ENCODE measurements at regions not wholly inside any gene's neighbourhood (a gene's known extent, or its start where the extent isn't known, plus 50 kb on each side); places are given as distances from the start of the nearest gene placed in this dataset.

GRCh38 chr5:74946471-74946870 lies 80.3 kb upstream of the FAM169A start:
- Mint-ChIP-seq H3K27me3 (ENCODE audit: low read depth) (no peaks in the 10 kb centered on the region), H3K4me3 (ENCODE audit: unreplicated experiment) (no peak overlapping the region), H3K4me1 (ENCODE audit: low read depth) (peaks cover 35% of the 10 kb centered on the region), H3K36me3 (ENCODE audit: low read depth) (no peaks in the 10 kb centered on the region), H3K27ac (ENCODE audit: unreplicated experiment) (no peak overlapping the region), H3K9me3 (ENCODE audit: low read depth) (no peaks in the 10 kb centered on the region)
- no peak for DNase-seq (ENCODE audit: low spot score)
- TF ChIP-seq, protein P1, sequence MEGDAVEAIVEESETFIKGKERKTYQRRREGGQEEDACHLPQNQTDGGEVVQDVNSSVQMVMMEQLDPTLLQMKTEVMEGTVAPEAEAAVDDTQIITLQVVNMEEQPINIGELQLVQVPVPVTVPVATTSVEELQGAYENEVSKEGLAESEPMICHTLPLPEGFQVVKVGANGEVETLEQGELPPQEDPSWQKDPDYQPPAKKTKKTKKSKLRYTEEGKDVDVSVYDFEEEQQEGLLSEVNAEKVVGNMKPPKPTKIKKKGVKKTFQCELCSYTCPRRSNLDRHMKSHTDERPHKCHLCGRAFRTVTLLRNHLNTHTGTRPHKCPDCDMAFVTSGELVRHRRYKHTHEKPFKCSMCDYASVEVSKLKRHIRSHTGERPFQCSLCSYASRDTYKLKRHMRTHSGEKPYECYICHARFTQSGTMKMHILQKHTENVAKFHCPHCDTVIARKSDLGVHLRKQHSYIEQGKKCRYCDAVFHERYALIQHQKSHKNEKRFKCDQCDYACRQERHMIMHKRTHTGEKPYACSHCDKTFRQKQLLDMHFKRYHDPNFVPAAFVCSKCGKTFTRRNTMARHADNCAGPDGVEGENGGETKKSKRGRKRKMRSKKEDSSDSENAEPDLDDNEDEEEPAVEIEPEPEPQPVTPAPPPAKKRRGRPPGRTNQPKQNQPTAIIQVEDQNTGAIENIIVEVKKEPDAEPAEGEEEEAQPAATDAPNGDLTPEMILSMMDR (IDR thresholded peaks at IDR 0.05) = no peak

DNA sequence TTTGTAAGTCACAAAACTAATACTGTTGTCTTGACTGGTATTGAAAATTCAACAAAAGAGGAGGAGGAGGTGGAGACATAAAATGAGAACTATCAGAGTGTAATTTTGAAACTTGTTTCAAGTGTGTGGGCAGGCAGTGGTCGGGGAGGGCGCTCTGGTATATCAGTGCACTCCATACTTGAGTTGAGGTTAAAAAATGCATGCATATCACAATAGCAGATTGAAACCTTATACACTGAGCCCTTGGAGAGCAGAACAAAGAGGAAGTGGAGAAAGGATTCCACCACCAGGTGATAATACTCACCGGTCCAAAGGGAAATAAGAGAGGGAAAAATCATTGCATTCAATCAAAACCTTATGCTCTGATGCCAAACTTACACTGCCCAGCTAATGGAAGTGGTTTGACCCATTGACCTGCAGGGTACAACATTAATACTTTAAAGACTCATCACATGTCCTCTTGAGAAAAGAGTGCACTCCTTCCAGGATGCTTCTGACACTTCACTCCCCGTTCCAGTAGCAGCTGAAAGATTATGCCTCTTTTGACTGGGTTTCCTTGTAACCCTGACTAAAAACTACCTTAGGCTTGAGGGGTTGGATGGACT lies 79.5 kb upstream of the FAM169A start:
- Mint-ChIP-seq H3K4me1 (ENCODE audit: low read depth) (peaks cover 31% of the 10 kb centered on the region), H3K9me3 (ENCODE audit: low read depth) (no peaks in the 10 kb centered on the region), H3K27me3 (ENCODE audit: low read depth) (no peaks in the 10 kb centered on the region), H3K4me3 (ENCODE audit: unreplicated experiment) (no peak overlapping the region), H3K36me3 (ENCODE audit: low read depth) (no peaks in the 10 kb centered on the region), H3K27ac (ENCODE audit: unreplicated experiment) (no peak overlapping the region)
- DNase-seq (ENCODE audit: low spot score) = no peak
- TF ChIP-seq, protein P1 (IDR thresholded peaks at IDR 0.05) = no peak

DNA sequence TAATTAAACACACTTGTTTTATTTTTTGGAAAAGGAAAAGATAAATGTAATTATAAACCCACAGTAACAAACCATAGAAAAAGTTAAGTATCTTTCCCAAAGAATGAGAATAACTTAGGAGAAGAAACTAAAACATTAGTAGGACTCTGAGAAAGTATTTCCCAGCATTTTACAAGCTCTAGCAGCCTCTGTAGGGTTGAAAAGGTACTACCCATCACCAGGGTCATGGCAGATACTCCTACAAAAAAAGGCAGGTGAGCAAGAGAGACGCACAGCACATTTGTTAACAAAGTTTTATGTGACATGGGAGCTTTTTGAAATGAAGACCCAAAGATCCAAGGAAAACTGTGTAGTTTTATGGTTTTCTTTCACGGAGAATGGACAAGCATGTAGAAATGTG lies 77.7 kb upstream of the FAM169A start:
- H3K4me1 Mint-ChIP-seq (ENCODE audit: low read depth) = peaks cover 13% of the 10 kb centered on the region
- no peak for DNase-seq (ENCODE audit: low spot score)
- no peaks in the 10 kb centered on the region for H3K36me3 Mint-ChIP-seq (ENCODE audit: low read depth)
- H3K4me3 Mint-ChIP-seq (ENCODE audit: unreplicated experiment) = no peak overlapping the region
- TF ChIP-seq, protein P1 (IDR thresholded peaks at IDR 0.05) = peak; percentile 43
- no peak overlapping the region for H3K27ac Mint-ChIP-seq (ENCODE audit: unreplicated experiment)
- H3K9me3 Mint-ChIP-seq (ENCODE audit: low read depth) = peaks cover 3% of the 10 kb centered on the region
- no peaks in the 10 kb centered on the region for H3K27me3 Mint-ChIP-seq (ENCODE audit: low read depth)

DNA sequence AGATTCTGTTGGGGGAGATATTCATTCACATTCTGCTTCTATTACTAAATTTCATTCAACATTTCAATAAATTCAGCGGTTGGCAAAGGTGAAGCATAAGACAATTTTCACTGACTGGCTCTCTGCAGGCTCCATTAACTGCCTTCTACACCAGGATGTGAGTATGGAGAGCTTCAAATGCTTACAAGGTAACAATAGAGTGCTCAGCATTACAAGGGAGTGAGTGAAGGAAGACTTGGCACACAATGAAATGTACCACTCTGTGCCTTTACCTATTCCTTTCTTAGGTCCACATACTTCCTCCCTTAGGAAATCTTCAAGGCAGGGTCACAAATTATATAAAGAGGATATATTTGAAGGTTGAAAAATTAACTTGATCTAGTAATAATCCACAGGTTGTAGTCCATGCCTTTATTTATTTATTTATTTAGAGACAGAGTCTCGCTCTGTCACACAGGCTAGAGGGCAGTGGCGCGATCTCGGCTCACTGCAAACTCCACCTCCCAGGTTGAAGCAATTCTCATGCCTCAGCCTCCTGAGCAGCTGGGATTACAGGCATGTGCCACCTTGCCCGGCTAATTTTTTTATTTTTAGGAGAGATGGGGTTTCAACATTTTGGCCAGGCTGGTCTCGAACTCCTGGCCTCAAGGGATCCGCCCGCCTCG lies 76.6 kb upstream of the FAM169A start:
- Mint-ChIP-seq H3K27me3 (ENCODE audit: low read depth) (no peaks in the 10 kb centered on the region), H3K9me3 (ENCODE audit: low read depth) (peaks cover 3% of the 10 kb centered on the region), H3K4me3 (ENCODE audit: unreplicated experiment) (no peak overlapping the region), H3K36me3 (ENCODE audit: low read depth) (no peaks in the 10 kb centered on the region), H3K4me1 (ENCODE audit: low read depth) (peaks cover 2% of the 10 kb centered on the region), H3K27ac (ENCODE audit: unreplicated experiment) (no peak overlapping the region)
- TF ChIP-seq, protein P1 (IDR thresholded peaks at IDR 0.05) = no peak
- DNase-seq (ENCODE audit: low spot score) = no peak

- Mint-ChIP-seq H3K9me3 (ENCODE audit: low read depth) (peaks cover 3% of the 10 kb centered on the region), H3K27me3 (ENCODE audit: low read depth) (no peaks in the 10 kb centered on the region), H3K4me3 (ENCODE audit: unreplicated experiment) (no peak overlapping the region), H3K36me3 (ENCODE audit: low read depth) (no peaks in the 10 kb centered on the region), H3K4me1 (ENCODE audit: low read depth) (no peaks in the 10 kb centered on the region), H3K27ac (ENCODE audit: unreplicated experiment) (no peak overlapping the region)
- no peak for DNase-seq (ENCODE audit: low spot score)
- TF ChIP-seq, protein P1 (IDR thresholded peaks at IDR 0.05) = no peak
Measured at GRCh38 chr5:74940782-74941353, 74.7 kb upstream of the FAM169A start.
